GM12874 (cell line): ENCODE measurements at regions not wholly inside any gene's neighbourhood (a gene's known extent, or its start where the extent isn't known, plus 50 kb on each side); places are given as distances from the start of the nearest gene placed in this dataset.

Source experiments
- TF ChIP-seq, protein P1 (sequence below): IDR thresholded peaks from 2 replicates; pipeline ENCODE4 v1.5.1; 2011; ENCODE audit warnings: low read depth, mild to moderate bottlenecking, control low read depth, low read length, moderate library complexity; ENCODE audit not compliant: insufficient read depth

DNA sequence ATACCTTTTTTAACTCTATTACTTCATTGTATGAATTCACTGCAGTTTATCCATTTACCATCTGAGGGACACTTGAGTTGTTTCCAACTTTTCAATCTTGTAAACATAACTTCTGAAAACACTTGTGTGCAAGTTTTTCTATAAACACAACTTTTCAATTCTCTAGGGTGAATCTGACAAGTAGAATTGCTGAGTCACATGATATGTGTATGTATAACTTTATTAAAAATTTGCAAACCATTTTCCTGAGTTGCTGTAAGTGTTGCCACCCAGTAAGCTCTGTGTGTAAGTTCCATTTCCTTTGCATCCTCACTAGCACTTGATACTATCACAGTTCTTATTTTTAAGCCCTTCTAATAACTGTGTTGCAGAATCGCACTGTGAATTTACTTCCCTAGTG is 1415.6 kb upstream of the ATXN8OS start:
- TF ChIP-seq, protein P1, sequence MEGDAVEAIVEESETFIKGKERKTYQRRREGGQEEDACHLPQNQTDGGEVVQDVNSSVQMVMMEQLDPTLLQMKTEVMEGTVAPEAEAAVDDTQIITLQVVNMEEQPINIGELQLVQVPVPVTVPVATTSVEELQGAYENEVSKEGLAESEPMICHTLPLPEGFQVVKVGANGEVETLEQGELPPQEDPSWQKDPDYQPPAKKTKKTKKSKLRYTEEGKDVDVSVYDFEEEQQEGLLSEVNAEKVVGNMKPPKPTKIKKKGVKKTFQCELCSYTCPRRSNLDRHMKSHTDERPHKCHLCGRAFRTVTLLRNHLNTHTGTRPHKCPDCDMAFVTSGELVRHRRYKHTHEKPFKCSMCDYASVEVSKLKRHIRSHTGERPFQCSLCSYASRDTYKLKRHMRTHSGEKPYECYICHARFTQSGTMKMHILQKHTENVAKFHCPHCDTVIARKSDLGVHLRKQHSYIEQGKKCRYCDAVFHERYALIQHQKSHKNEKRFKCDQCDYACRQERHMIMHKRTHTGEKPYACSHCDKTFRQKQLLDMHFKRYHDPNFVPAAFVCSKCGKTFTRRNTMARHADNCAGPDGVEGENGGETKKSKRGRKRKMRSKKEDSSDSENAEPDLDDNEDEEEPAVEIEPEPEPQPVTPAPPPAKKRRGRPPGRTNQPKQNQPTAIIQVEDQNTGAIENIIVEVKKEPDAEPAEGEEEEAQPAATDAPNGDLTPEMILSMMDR: no peak

DNA sequence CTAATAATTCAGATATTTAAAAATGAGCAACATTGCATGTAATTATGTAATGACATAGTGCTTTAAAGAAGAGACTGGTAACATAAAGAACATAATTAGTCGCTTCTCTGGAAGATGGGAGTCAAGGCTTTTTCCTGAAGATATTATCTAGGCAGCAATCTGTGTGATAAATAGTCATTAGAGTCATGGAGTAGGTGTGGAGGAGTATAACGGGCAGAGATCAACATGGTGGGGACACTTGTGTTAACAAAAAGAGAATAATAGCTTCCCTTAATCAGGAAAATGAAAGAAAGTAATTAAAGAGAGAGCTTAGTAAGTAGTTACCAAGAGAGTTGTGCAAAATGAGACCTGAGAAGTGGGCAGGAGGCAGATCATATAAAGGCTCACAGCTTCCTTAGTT is 1417.1 kb upstream of the ATXN8OS start:
- TF ChIP-seq, protein P1: no peak

DNA sequence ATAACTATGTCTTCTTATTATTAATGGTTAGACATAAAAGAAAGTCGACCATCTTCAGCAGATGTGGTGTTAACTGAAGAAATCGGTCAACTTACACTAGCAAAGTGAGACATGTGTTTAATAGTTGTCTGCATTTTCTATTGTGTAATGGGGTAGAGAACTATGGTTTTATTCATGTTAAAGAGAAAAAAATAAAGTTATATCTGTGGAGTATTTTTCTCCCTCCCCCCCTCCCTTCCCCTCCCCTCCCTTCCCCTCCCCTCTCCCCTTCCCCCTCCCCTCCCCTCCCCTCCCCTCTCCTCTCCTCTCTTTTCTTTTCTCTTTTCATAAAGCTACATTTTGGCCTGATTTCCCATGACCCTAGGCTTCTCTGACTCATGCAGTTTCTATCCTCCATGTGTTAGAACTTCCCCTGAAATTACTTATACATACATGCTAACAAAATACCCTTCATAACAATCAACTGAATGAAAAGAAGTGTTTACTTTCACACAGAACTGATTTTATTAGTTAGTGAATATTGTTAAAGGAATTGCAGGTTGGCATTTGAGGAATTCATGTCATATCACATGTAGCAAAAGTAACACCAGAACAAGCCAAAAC is 1431.0 kb upstream of the ATXN8OS start:
- TF ChIP-seq, protein P1: no peak

DNA sequence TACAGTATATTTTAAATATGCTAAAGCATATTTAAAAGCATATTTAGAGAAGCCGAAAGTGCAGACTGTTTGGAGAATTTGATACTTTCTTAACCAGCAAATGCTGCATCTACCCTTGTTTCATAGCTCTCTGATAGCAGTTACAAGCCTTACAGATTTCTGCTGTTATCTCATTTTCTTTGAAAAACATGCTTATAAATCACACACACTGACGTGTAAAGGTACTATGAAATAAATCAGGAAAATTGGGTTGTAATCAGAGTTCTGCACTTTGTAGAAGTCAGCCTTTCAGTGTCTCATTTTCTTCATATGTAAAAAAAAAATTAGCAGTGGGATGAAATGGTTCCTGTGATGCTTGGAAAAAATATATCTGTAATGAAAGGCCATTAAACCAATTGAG is 1432.4 kb upstream of the ATXN8OS start:
- TF ChIP-seq, protein P1: no peak

DNA sequence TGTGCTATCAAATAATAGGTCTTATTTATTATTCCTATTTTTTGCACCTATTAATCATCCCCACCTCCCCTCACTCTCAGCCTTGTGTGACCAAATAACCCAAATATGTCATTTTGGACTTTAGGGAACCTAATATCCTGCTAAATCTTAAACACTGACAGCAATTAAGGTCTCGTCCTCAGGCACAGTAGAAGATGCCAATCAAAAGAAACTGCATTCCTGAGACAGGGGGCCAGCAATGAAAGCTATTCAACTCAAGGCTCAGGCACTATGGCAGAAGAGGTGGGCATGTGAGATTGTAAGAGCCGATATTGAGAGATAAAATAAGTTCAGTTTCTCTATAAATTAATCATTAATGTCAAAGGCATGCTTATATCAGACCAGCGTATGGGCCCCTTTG is 1437.7 kb upstream of the PCDH9 start:
- TF ChIP-seq, protein P1: no peak

DNA sequence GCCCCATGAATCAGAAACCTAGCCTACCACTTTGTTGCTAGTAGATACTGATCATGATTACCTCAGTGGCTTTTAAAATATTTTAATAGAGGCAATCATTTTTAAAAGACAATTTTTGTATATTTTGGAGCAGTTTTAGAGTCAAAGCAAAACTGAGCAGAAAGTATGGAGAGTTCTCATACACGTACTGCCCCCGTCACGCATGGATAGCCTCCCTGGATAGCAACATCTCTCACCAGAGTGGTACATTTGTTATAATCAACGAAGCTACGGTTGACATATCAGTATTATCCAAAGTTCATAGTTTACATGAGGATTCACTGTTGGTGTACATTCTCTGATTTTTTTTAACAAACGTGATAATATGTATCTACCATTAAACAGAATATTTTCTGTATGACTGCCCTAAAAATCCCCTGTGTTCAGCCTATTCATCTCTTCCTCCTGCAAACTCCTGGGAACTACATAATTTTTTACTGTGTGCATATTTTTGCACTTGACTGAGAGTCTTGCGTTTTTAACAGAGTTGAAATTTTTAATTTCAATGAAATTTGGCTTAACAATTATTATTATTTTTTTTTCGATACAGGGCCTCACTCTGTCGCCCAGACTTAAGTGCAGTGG is 1436.8 kb upstream of the PCDH9 start:
- TF ChIP-seq, protein P1: no peak

DNA sequence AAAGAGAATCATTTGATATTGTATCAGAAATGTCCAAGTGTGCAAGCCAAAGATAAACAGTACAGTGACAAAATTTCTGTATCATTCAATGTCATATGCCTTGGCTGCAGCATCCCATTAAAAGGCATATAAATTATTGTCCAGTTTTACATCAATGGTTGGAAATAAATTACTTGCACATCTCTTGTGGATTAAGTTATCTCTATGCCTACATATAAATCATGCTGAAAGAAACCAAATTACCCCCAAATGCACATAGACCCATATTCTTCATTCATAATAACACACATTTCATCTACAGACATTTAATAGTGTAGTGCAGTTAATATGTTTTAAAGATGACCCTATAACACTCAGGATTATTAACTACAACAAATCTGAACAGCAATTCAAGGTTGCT is 1415.7 kb upstream of the PCDH9 start:
- TF ChIP-seq, protein P1: no peak

DNA sequence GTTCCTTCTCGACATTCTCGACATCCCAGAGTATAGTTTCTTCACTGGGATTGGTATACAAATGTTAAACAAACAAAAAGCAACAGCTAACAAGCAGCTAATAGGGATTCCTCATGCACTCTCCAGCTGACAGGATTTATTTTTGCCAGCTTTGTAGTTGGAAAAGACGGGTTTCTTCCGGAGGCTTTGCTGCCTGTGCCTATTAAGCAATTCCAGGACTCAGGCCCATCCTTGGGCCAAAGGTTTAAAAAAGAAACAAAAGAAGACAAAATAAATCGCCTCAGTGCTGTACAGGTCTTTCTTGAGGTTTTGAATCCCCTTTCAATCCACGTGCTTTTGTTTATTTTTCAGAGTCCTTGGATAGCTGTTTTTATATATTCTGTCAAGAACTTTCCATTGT is 1414.5 kb upstream of the PCDH9 start:
- TF ChIP-seq, protein P1: no peak
